22Rv1 (cell line): ENCODE measurements at regions not wholly inside any gene's neighbourhood (a gene's known extent, or its start where the extent isn't known, plus 50 kb on each side); places are given as distances from the start of the nearest gene placed in this dataset.

Experiments
- CTCF ChIP-seq: fragments of 450-650 bp; IDR thresholded peaks from 2 replicates; pipeline ENCODE4 v1.5.1; 2017; ENCODE audit warnings: mild to moderate bottlenecking
- ZFX ChIP-seq: fragments of 450-650 bp; IDR thresholded peaks from 2 replicates; pipeline ENCODE4 v1.6.1; 2017; ENCODE audit warnings: antibody characterized with exemption, borderline replicate concordance

- TF ChIP-seq CTCF (no peak), ZFX (no peak)
Measured at GRCh38 chr1:10935724-10936123, 76.7 kb upstream of the TARDBP start.
